ENCODE measurements at regions not wholly inside any gene's neighbourhood (a gene's known extent, or its start where the extent isn't known, plus 50 kb on each side); places are given as distances from the start of the nearest gene placed in this dataset.

DNA sequence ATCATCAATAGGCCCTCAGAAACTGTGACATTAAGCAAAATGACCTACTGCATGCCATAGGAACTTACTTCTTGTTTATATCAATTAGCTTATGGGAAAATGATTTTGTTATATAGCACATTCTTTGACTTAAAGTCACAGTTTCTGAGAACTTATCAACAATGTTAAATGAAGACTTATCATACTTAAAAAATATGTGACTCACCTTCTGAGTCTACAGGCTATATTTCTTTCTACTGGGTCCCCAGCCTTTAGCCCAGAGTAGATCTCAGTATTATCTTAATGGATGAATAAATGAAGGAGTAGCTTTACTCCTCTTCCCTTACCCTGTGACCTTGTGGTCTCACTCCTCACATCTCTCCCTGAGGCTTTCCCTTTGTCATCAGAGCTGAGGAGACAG is 180.2 kb downstream of the MAFB start:
- no peak for DNase-seq (ENCODE audit: low read depth, low spot score)
- TF ChIP-seq, protein P1, sequence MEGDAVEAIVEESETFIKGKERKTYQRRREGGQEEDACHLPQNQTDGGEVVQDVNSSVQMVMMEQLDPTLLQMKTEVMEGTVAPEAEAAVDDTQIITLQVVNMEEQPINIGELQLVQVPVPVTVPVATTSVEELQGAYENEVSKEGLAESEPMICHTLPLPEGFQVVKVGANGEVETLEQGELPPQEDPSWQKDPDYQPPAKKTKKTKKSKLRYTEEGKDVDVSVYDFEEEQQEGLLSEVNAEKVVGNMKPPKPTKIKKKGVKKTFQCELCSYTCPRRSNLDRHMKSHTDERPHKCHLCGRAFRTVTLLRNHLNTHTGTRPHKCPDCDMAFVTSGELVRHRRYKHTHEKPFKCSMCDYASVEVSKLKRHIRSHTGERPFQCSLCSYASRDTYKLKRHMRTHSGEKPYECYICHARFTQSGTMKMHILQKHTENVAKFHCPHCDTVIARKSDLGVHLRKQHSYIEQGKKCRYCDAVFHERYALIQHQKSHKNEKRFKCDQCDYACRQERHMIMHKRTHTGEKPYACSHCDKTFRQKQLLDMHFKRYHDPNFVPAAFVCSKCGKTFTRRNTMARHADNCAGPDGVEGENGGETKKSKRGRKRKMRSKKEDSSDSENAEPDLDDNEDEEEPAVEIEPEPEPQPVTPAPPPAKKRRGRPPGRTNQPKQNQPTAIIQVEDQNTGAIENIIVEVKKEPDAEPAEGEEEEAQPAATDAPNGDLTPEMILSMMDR (IDR thresholded peaks at IDR 0.05; ENCODE audit: insufficient read depth, low read length, missing control alignments), result no peak
- ChIA-PET POLR2A (no interaction called here), CTCF (interaction anchor here (0.9 kb wide), 1 partner anchor 11 kb away, joined by 3 read pairs; no protein-coding TSS in a partner anchor)
- H3K4me3 ChIP-seq (ENCODE audit: low read depth, low read length), result no peak overlapping the region

DNA sequence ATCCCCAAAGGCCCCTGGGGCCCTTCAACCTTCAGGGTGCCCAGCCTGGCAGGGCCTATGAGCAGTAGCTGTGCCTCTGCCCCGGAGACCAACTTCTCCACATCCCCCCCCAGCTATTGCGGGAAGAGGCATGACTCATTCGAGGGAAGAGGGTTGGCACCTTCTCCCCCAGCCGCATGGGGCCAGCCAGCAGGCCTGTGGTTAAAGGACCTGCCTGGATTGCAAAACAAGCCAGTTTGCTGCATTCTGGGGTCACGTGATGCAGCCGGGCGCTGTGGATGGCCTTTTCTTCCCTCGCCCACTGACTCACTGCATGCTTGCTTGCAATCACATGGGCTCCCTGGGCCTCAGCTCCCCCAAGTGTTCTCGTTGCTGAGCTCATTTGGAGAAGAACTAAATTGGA is 182.5 kb downstream of the MAFB start:
- ChIA-PET CTCF (interaction anchor here (1.2 to 2.3 kb wide), 2 partner anchors 14 to 184 kb away, joined by 3 to 6 read pairs; no protein-coding TSS in a partner anchor), POLR2A (interaction anchor here (1.0 to 1.7 kb wide), 2 partner anchors 17 to 182 kb away, joined by 3 to 7 read pairs; partner anchors contain the start of gene MAFB)
- DNase-seq (ENCODE audit: low read depth, low spot score), result peak; percentile 95
- no peak overlapping the region for H3K4me3 ChIP-seq (ENCODE audit: low read depth, low read length)
- TF ChIP-seq, protein P1 (IDR thresholded peaks at IDR 0.05; ENCODE audit: insufficient read depth, low read length, missing control alignments), result no peak

DNA sequence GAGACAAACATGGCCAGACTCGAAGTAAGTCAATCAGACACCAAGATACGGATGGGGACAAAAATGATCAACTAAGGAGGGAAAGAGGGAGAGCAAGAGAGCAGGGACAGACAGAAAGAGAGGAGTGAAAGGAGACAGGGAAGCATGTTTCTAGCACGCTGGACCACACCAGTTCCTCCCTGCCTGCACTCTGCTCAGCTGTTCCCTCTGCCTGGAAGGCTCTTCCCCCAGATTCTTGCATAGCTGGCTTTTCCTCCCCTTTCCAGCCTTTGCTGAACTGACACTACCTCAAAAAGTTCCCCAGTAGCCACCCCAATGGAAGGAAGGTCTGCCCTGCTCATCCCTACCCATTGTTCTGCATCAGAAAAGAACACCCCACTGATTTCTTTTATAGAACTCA is 185.9 kb downstream of the MAFB start:
- TF ChIP-seq, protein P1 (IDR thresholded peaks at IDR 0.05; ENCODE audit: insufficient read depth, low read length, missing control alignments), result no peak
- ChIA-PET POLR2A (no interaction called here), CTCF (no interaction called here)
- H3K4me3 ChIP-seq (ENCODE audit: low read depth, low read length), result no peak overlapping the region
- DNase-seq (ENCODE audit: low read depth, low spot score), result no peak

DNA sequence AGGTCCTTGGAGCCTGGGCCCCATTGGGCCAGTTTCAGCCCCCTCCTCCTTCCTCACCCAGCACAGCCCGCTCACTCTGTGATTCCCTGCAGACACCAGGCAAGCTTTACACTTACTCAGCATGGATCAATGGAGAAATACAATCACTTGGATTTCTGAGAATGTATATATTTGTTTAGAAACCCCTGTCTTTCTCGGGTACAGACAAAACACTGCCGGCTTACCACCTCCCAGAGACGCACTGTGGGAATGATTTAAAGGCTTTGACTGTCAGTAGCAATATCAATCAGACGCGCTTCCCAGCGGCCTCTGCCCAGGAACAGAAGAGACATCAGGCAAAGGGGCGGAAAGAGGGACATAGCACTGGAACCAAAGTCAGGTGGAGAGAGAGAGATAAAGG is 186.5 kb downstream of the MAFB start:
- no peak overlapping the region for H3K4me3 ChIP-seq (ENCODE audit: low read depth, low read length)
- TF ChIP-seq, protein P1 (IDR thresholded peaks at IDR 0.05; ENCODE audit: insufficient read depth, low read length, missing control alignments), result no peak
- POLR2A ChIA-PET, result no interaction called here
- CTCF ChIA-PET, result no interaction called here
- DNase-seq (ENCODE audit: low read depth, low spot score), result no peak

DNA sequence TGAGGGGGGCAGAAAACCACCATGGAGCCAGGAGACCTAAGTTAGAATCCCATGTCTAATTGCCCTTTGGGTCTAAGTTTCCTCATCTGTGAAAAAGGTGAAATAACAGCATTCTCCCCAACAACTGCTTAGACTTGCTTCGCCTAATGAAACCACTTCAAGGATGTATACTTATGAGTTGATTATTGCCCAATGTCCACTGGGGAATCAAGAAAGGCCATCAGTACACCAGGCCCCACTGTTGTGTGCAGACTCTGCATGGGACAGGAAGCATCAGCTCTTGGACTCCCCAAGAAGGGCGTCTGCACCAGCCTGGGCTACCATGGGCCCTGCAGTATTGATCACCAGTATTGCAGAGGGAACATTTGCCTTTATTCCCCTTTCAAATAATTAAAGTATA is 189.6 kb downstream of the MAFB start:
- TF ChIP-seq, protein P1 (IDR thresholded peaks at IDR 0.05; ENCODE audit: insufficient read depth, low read length, missing control alignments), result no peak
- no peak overlapping the region for H3K4me3 ChIP-seq (ENCODE audit: low read depth, low read length)
- DNase-seq (ENCODE audit: low read depth, low spot score), result no peak
- CTCF ChIA-PET, result no interaction called here
- POLR2A ChIA-PET, result no interaction called here

DNA sequence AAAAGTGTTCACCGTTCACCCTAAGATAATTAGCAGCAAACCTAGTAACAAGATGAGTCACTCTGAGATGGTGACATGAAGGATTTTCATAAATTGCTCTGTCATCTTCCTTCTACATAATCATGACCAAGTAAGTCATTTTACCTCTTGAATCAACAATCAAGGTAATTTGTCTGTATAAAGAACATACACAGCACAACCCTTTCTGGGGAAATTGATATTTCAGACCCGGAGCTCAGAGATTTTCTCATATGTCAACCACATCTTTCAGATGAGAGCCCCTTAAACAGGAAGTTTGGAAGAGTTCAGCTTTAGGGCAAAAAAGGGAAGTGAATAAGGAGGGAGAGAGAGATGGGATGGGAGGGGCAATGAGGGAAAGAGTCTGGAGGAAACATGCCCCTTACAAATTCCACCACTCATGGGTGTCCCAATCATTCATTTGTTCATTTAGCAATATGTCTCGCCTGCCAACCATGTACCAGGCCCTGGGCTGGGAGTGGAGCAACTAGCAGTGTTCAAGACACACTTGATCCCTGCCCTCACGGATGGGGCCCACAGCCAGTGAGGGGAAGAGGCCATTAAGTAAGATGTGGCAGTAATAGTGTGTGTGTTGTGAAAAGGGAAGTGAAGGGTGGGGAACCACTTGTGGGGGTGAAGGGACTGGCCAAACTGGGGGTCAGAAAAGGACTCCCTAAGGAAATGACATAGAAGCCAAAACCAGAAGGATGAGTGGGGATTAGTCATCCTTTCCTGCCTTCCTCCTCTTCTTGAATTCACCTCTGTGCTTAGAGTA is 190.9 kb downstream of the MAFB start:
- H3K4me3 ChIP-seq (ENCODE audit: low read depth, low read length), result no peak overlapping the region
- ChIA-PET CTCF (interaction anchor here (0.7 to 1.3 kb wide), 2 partner anchors 7 to 10 kb away, joined by 3 read pairs; no protein-coding TSS in a partner anchor), POLR2A (no interaction called here)
- TF ChIP-seq, protein P1 (IDR thresholded peaks at IDR 0.05; ENCODE audit: insufficient read depth, low read length, missing control alignments), result no peak
- DNase-seq (ENCODE audit: low read depth, low spot score), result no peak

Data from AG04449 (cell line).